GM23338 (cell line): ENCODE measurements at regions not wholly inside any gene's neighbourhood (a gene's known extent, or its start where the extent isn't known, plus 50 kb on each side); places are given as distances from the start of the nearest gene placed in this dataset.

Experiments
- ATAC-seq: fragments of 200-7000 bp; cut with Tn5 transposase; 3 replicates; pipeline ENCODE4 v1.9.1; 2020
- DNase-seq: peaks from one replicate; pipeline ENCODE4 v3.0.0-alpha.2; 2015; ENCODE audit warnings: low spot score
- H2AFZ ChIP-seq: fragments of 200-600 bp; sonication (generic); 2 replicates; pipeline ENCODE4 v1.8.0; 2016; ENCODE audit warnings: antibody characterized with exemption, mild to moderate bottlenecking, moderate library complexity
- H3F3A ChIP-seq: fragments of 200-600 bp; sonication (generic); replicated peaks from 2 replicates; pipeline ENCODE4 v1.8.0; 2017; ENCODE audit warnings: antibody characterized with exemption, mixed run types, low read depth
- H3K27ac ChIP-seq: fragments of 200-600 bp; sonication (generic); 2 replicates; pipeline ENCODE4 v1.6.1; 2016; ENCODE audit warnings: low read depth
- H3K27me3 ChIP-seq: fragments of 200-600 bp; sonication (generic); 2 replicates; pipeline ENCODE4 v1.8.0; 2016; ENCODE audit warnings: mild to moderate bottlenecking, mixed run types, moderate library complexity; ENCODE audit not compliant: insufficient read depth
- H3K36me3 ChIP-seq: fragments of 200-600 bp; sonication (generic); 2 replicates; pipeline ENCODE4 v1.8.0; 2016; ENCODE audit warnings: mild to moderate bottlenecking; ENCODE audit not compliant: insufficient read depth
- H3K4me1 ChIP-seq: fragments of 200-600 bp; sonication (generic); 2 replicates; pipeline ENCODE4 v1.8.0; 2016; ENCODE audit warnings: mild to moderate bottlenecking, moderate library complexity; ENCODE audit not compliant: insufficient read depth
- H3K4me2 ChIP-seq: fragments of 200-600 bp; sonication (generic); 2 replicates; pipeline ENCODE4 v1.7.1; 2017; ENCODE audit warnings: mixed run types
- H3K4me3 ChIP-seq: fragments of 200-600 bp; sonication (generic); 2 replicates; pipeline ENCODE4 v1.6.1; 2016; ENCODE audit warnings: mixed run types
- H3K79me2 ChIP-seq: fragments of 200-600 bp; sonication (generic); replicated peaks from 2 replicates; pipeline ENCODE4 v1.8.0; 2017; ENCODE audit warnings: mild to moderate bottlenecking; ENCODE audit not compliant: insufficient read depth
- H3K9me2 ChIP-seq: fragments of 200-600 bp; sonication (generic); 2 replicates; pipeline ENCODE4 v1.8.0; 2017; ENCODE audit not compliant: insufficient read depth
- H4K20me1 ChIP-seq: fragments of 200-600 bp; sonication (generic); replicated peaks from 2 replicates; pipeline ENCODE4 v1.8.0; 2017; ENCODE audit warnings: mild to moderate bottlenecking; ENCODE audit not compliant: insufficient read depth
- H3K27ac Mint-ChIP-seq: 2 replicates; pipeline ENCODE4 v1.8.0; 2020; ENCODE audit warnings: inconsistent platforms, mild to moderate bottlenecking, moderate library complexity, mixed read lengths
- H3K27me3 Mint-ChIP-seq: 3 replicates; pipeline ENCODE4 v1.8.0; 2022; ENCODE audit warnings: low read depth, mild to moderate bottlenecking, moderate library complexity, mixed read lengths, inconsistent platforms; ENCODE audit not compliant: insufficient read depth, poor library complexity
- H3K36me3 Mint-ChIP-seq: 3 replicates; pipeline ENCODE4 v1.8.0; 2021; ENCODE audit warnings: low read depth, mild to moderate bottlenecking, inconsistent platforms, moderate library complexity, mixed read lengths
- H3K4me1 Mint-ChIP-seq: 3 replicates; pipeline ENCODE4 v1.8.0; 2020; ENCODE audit warnings: mild to moderate bottlenecking, inconsistent platforms, mixed read lengths
- H3K4me3 Mint-ChIP-seq: 3 replicates; pipeline ENCODE4 v1.8.0; 2021; ENCODE audit warnings: moderate library complexity, mild to moderate bottlenecking, inconsistent platforms, mixed read lengths
- H3K9me3 Mint-ChIP-seq: 3 replicates; pipeline ENCODE4 v1.8.0; 2020; ENCODE audit warnings: moderate library complexity, mild to moderate bottlenecking, inconsistent platforms, mixed read lengths
- CREB1 ChIP-seq: fragments of 250-450 bp; sonication (Bioruptor Pico); IDR thresholded peaks from 2 replicates; pipeline ENCODE4 v1.5.0; 2020; ENCODE audit warnings: low read depth, mild to moderate bottlenecking, moderate library complexity
- EZH2 ChIP-seq: fragments of 200-600 bp; sonication (generic); IDR thresholded peaks from one replicate; pipeline ENCODE4 v1.8.0; 2017; ENCODE audit warnings: antibody characterized with exemption, mild to moderate bottlenecking, low read depth; ENCODE audit not compliant: unreplicated experiment
- EZH2phosphoT487 ChIP-seq: fragments of 200-600 bp; sonication (generic); IDR thresholded peaks from one replicate; pipeline ENCODE4 v1.8.1; 2018; ENCODE audit warnings: antibody characterized with exemption; ENCODE audit not compliant: unreplicated experiment
- JUNB ChIP-seq: IDR thresholded peaks from one replicate; pipeline ENCODE4 v1.6.1; 2016; ENCODE audit warnings: antibody characterized with exemption; ENCODE audit not compliant: unreplicated experiment
- NANOG ChIP-seq: IDR thresholded peaks from 2 replicates; pipeline ENCODE4 v1.6.1; 2016; ENCODE audit warnings: antibody characterized with exemption, borderline replicate concordance
- POLR2AphosphoS5 ChIP-seq: IDR thresholded peaks from 2 replicates; pipeline ENCODE4 v1.6.1; 2016; ENCODE audit warnings: antibody characterized with exemption, low read depth
- ZNF114 ChIP-seq: fragments of 250-450 bp; sonication (Bioruptor Pico); IDR thresholded peaks from 2 replicates; pipeline ENCODE4 v1.5.0; 2020; ENCODE audit warnings: mild to moderate bottlenecking, moderate library complexity
- ZNF331 ChIP-seq: fragments of 250-450 bp; sonication (Bioruptor Pico); IDR thresholded peaks from 2 replicates; pipeline ENCODE4 v1.5.0; 2020; ENCODE audit warnings: low read depth, mild to moderate bottlenecking, moderate library complexity
- TF ChIP-seq, protein P1 (sequence below), 2 experiments: fragments of 200-600 bp in 1 of 2; sonication (generic) in 1 of 2; conservative IDR thresholded peaks; 2 replicates each; pipeline versions ENCODE4 v1.5.1 to v1.6.1; 2016 to 2017; ENCODE audit warnings: antibody characterized with exemption in 2 of 2, low read depth in 2 of 2, mild to moderate bottlenecking in 2 of 2, moderate library complexity in 1 of 2
- TF ChIP-seq, protein P2 (sequence below): IDR thresholded peaks from one replicate; pipeline ENCODE4 v1.6.1; 2018; ENCODE audit warnings: antibody characterized with exemption; ENCODE audit not compliant: unreplicated experiment
- TF ChIP-seq, protein P3 (sequence below): fragments of 250-450 bp; sonication (Bioruptor Pico); IDR thresholded peaks from 2 replicates; pipeline ENCODE4 v1.5.0; 2020; ENCODE audit warnings: mild to moderate bottlenecking, moderate library complexity

GRCh38 chr13:47092202-47092601 lies 195.3 kb upstream of the HTR2A start (continued):
- no peak for TF ChIP-seq EZH2
- no peak for TF ChIP-seq CREB1
- no peak for TF ChIP-seq POLR2AphosphoS5
- TF ChIP-seq ZNF114 = no peak
- TF ChIP-seq ZNF331 (CRISPR knock-in tag) = no peak
- TF ChIP-seq, protein P1, sequence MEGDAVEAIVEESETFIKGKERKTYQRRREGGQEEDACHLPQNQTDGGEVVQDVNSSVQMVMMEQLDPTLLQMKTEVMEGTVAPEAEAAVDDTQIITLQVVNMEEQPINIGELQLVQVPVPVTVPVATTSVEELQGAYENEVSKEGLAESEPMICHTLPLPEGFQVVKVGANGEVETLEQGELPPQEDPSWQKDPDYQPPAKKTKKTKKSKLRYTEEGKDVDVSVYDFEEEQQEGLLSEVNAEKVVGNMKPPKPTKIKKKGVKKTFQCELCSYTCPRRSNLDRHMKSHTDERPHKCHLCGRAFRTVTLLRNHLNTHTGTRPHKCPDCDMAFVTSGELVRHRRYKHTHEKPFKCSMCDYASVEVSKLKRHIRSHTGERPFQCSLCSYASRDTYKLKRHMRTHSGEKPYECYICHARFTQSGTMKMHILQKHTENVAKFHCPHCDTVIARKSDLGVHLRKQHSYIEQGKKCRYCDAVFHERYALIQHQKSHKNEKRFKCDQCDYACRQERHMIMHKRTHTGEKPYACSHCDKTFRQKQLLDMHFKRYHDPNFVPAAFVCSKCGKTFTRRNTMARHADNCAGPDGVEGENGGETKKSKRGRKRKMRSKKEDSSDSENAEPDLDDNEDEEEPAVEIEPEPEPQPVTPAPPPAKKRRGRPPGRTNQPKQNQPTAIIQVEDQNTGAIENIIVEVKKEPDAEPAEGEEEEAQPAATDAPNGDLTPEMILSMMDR (conservative IDR thresholded peaks at IDR 0.05; ENCODE audit: low read depth in 2 of 2) = no peak
- no peak for TF ChIP-seq EZH2phosphoT487
- TF ChIP-seq NANOG = no peak
- TF ChIP-seq, protein P2, sequence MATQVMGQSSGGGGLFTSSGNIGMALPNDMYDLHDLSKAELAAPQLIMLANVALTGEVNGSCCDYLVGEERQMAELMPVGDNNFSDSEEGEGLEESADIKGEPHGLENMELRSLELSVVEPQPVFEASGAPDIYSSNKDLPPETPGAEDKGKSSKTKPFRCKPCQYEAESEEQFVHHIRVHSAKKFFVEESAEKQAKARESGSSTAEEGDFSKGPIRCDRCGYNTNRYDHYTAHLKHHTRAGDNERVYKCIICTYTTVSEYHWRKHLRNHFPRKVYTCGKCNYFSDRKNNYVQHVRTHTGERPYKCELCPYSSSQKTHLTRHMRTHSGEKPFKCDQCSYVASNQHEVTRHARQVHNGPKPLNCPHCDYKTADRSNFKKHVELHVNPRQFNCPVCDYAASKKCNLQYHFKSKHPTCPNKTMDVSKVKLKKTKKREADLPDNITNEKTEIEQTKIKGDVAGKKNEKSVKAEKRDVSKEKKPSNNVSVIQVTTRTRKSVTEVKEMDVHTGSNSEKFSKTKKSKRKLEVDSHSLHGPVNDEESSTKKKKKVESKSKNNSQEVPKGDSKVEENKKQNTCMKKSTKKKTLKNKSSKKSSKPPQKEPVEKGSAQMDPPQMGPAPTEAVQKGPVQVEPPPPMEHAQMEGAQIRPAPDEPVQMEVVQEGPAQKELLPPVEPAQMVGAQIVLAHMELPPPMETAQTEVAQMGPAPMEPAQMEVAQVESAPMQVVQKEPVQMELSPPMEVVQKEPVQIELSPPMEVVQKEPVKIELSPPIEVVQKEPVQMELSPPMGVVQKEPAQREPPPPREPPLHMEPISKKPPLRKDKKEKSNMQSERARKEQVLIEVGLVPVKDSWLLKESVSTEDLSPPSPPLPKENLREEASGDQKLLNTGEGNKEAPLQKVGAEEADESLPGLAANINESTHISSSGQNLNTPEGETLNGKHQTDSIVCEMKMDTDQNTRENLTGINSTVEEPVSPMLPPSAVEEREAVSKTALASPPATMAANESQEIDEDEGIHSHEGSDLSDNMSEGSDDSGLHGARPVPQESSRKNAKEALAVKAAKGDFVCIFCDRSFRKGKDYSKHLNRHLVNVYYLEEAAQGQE = no peak

DNA sequence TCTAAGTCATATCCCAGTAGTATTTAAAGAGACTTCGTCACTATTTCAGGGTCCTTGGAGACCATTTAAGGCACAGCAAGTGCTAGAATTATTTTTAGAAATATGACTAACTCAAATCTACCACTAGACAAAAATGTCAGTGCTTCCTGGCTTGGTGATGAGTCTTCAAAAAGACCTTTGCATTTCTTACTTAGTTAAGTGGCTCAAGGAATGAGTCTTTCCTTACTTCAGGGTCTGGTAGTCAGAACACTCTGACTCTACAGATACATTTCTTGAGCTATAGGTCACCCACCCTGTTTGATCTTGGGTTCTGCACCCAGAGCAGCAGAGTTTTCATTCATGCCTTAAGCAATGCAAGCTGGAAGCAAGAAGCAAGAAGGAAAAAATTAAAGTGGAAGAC lies 191.0 kb upstream of the HTR2A start:
- Histone ChIP-seq H3K9me2 (no peaks in the 10 kb centered on the region; the same call in 1 of the 2 replicates), H3K4me1 (no peaks in the 10 kb centered on the region), H3K79me2 (no peaks in the 10 kb centered on the region), H3K4me2 (no peak overlapping the region), H3K27me3 (no peaks in the 10 kb centered on the region), H4K20me1 (no peaks in the 10 kb centered on the region), H3K27ac (no peak overlapping the region), H3K36me3 (no peaks in the 10 kb centered on the region), H2AFZ (no peak overlapping the region), H3F3A (no peaks in the 10 kb centered on the region), H3K4me3 (no peak overlapping the region)
- no peaks in the 10 kb centered on the region for H3K4me1 Mint-ChIP-seq
- H3K36me3 Mint-ChIP-seq = no peaks in the 10 kb centered on the region
- H3K27me3 Mint-ChIP-seq = no peaks in the 10 kb centered on the region
- no peak for ATAC-seq
- DNase-seq = no peak
- H3K27ac Mint-ChIP-seq = no peak overlapping the region
- TF ChIP-seq, protein P2 = no peak
- TF ChIP-seq POLR2AphosphoS5 = no peak
- TF ChIP-seq JUNB = no peak
- TF ChIP-seq, protein P3, sequence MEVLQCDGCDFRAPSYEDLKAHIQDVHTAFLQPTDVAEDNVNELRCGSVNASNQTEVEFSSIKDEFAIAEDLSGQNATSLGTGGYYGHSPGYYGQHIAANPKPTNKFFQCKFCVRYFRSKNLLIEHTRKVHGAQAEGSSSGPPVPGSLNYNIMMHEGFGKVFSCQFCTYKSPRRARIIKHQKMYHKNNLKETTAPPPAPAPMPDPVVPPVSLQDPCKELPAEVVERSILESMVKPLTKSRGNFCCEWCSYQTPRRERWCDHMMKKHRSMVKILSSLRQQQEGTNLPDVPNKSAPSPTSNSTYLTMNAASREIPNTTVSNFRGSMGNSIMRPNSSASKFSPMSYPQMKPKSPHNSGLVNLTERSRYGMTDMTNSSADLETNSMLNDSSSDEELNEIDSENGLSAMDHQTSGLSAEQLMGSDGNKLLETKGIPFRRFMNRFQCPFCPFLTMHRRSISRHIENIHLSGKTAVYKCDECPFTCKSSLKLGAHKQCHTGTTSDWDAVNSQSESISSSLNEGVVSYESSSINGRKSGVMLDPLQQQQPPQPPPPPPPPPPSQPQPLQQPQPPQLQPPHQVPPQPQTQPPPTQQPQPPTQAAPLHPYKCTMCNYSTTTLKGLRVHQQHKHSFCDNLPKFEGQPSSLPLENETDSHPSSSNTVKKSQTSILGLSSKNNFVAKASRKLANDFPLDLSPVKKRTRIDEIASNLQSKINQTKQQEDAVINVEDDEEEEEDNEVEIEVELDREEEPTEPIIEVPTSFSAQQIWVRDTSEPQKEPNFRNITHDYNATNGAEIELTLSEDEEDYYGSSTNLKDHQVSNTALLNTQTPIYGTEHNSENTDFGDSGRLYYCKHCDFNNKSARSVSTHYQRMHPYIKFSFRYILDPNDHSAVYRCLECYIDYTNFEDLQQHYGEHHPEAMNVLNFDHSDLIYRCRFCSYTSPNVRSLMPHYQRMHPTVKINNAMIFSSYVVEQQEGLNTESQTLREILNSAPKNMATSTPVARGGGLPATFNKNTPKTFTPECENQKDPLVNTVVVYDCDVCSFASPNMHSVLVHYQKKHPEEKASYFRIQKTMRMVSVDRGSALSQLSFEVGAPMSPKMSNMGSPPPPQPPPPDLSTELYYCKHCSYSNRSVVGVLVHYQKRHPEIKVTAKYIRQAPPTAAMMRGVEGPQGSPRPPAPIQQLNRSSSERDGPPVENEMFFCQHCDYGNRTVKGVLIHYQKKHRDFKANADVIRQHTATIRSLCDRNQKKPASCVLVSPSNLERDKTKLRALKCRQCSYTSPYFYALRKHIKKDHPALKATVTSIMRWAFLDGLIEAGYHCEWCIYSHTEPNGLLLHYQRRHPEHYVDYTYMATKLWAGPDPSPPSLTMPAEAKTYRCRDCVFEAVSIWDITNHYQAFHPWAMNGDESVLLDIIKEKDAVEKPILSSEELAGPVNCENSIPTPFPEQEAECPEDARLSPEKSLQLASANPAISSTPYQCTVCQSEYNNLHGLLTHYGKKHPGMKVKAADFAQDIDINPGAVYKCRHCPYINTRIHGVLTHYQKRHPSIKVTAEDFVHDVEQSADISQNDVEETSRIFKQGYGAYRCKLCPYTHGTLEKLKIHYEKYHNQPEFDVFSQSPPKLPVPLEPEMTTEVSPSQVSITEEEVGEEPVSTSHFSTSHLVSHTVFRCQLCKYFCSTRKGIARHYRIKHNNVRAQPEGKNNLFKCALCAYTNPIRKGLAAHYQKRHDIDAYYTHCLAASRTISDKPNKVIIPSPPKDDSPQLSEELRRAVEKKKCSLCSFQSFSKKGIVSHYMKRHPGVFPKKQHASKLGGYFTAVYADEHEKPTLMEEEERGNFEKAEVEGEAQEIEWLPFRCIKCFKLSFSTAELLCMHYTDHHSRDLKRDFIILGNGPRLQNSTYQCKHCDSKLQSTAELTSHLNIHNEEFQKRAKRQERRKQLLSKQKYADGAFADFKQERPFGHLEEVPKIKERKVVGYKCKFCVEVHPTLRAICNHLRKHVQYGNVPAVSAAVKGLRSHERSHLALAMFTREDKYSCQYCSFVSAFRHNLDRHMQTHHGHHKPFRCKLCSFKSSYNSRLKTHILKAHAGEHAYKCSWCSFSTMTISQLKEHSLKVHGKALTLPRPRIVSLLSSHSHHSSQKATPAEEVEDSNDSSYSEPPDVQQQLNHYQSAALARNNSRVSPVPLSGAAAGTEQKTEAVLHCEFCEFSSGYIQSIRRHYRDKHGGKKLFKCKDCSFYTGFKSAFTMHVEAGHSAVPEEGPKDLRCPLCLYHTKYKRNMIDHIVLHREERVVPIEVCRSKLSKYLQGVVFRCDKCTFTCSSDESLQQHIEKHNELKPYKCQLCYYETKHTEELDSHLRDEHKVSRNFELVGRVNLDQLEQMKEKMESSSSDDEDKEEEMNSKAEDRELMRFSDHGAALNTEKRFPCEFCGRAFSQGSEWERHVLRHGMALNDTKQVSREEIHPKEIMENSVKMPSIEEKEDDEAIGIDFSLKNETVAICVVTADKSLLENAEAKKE = no peak
- TF ChIP-seq CREB1 = no peak
- H3K4me3 Mint-ChIP-seq = no peak overlapping the region
- H3K9me3 Mint-ChIP-seq = no peaks in the 10 kb centered on the region; the same call in 2 of the 3 replicates
